PFSK-1 (cell line): ENCODE measurements at regions not wholly inside any gene's neighbourhood (a gene's known extent, or its start where the extent isn't known, plus 50 kb on each side); places are given as distances from the start of the nearest gene placed in this dataset.

Source experiments
- FOXP2 ChIP-seq: optimal IDR thresholded peaks from 2 replicates; pipeline ENCODE3; 2011; ENCODE audit warnings: borderline replicate concordance, control low read depth, inconsistent platforms; ENCODE audit not compliant: insufficient read depth; ENCODE audit errors: extremely low read length, extremely low read depth
- POLR2AphosphoS5 ChIP-seq: IDR thresholded peaks from 2 replicates; pipeline ENCODE4 v1.6.1; 2012; ENCODE audit warnings: low read depth, mild to moderate bottlenecking, control low read depth, low read length, moderate library complexity
- REST ChIP-seq, 2 experiments: IDR thresholded peaks; 2 replicates each; pipeline versions ENCODE4 v1.6.1 to v1.8.0; 2011 to 2012; ENCODE audit warnings: low read depth in 2 of 2, low read length in 2 of 2, control low read depth in 1 of 2, inconsistent platforms in 1 of 2, mild to moderate bottlenecking in 1 of 2, moderate library complexity in 1 of 2; ENCODE audit not compliant: insufficient read depth in 1 of 2
- SIN3A ChIP-seq: IDR thresholded peaks from 2 replicates; pipeline ENCODE4 v1.6.1; 2012; ENCODE audit warnings: mild to moderate bottlenecking, low read length, moderate library complexity, borderline replicate concordance; ENCODE audit not compliant: insufficient read depth
- TAF1 ChIP-seq: IDR thresholded peaks from 2 replicates; pipeline ENCODE4 v1.6.1; 2012; ENCODE audit warnings: low read length, control low read depth, borderline replicate concordance; ENCODE audit not compliant: insufficient read depth

- TF ChIP-seq SIN3A (no peak), TAF1 (no peak), POLR2AphosphoS5 (peak; percentile 51; the same call in 1 of the 2 replicates), FOXP2 (no peak), REST (IDR thresholded peaks at IDR 0.05; ENCODE audit: insufficient read depth in 1 of 2, low read depth in 2 of 2, low read length in 2 of 2) (peak in 1 of 2 experiments; percentile 65; a peak in 2 of 4 replicates)
Measured at GRCh38 chr2:196266855-196267254, 95.5 kb upstream of the STK17B start.

DNA sequence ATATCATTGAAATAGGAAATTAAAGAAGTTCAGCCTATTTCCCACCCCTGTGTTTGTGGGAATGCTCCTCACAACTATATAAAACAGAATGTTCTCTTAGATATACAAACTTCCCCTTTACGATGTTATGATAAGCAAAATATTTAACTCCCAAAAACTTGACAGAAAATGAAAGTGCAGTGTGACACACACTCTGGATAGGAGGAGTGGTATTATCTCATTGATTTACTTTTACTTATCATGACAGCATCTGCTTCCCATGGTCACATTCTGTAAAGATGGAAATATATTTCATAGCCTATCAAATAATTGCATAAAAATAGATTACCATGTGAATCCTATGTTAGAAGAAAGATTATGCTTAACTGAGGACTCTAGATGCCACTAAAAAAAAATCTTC is 96.6 kb upstream of the STK17B start:
- TF ChIP-seq FOXP2 (no peak), SIN3A (no peak), POLR2AphosphoS5 (no peak), TAF1 (no peak), REST (IDR thresholded peaks at IDR 0.05; ENCODE audit: insufficient read depth in 1 of 2, low read depth in 2 of 2, low read length in 2 of 2) (no peak)

GRCh38 chr2:196268538-196269338 is 97.4 kb upstream of the STK17B start:
- no peak for TF ChIP-seq SIN3A
- TF ChIP-seq POLR2AphosphoS5, result no peak
- TF ChIP-seq TAF1, result no peak
- TF ChIP-seq REST (IDR thresholded peaks at IDR 0.05; ENCODE audit: insufficient read depth in 1 of 2, low read depth in 2 of 2, low read length in 2 of 2), result no peak
- TF ChIP-seq FOXP2, result no peak

DNA sequence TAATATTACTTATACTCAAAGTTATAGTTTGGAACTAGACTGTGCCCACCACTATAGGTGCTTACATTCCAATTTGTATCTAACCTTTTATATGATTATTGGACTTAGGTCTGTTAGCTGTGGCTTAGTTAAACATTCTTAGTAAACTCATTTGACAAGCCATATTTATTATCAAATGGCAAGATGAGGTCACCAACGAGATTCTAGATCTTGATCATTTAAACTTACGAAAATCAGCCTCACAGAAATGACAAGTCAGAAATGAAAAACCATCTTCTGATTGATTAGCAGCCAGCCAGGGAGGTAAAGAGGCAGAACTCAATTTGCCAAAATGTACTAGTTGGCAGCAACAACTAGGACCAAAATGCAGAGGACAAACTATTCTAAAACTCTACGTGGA is 100.4 kb upstream of the STK17B start:
- TF ChIP-seq TAF1, result no peak
- TF ChIP-seq SIN3A, result no peak
- TF ChIP-seq POLR2AphosphoS5, result no peak
- no peak for TF ChIP-seq FOXP2
- TF ChIP-seq REST (IDR thresholded peaks at IDR 0.05; ENCODE audit: insufficient read depth in 1 of 2, low read depth in 2 of 2, low read length in 2 of 2), result no peak
